Epithelial cell of prostate (primary cell): ENCODE measurements at regions not wholly inside any gene's neighbourhood (a gene's known extent, or its start where the extent isn't known, plus 50 kb on each side); places are given as distances from the start of the nearest gene placed in this dataset.
"Not testable (repeated sequence)": the region's sequence is repeated elsewhere in the genome, so short reads cannot be mapped to it uniquely, and the experiment has no call there.

ENCODE experiments used
- DNase-seq: peaks from one replicate; pipeline ENCODE4 v3.0.0-alpha.2; 2011; ENCODE audit warnings: low read depth, low spot score
- H3K27ac ChIP-seq: fragments of 450-650 bp; 2 replicates; pipeline ENCODE4 v1.5.1; 2017; ENCODE audit warnings: mild to moderate bottlenecking

- DNase-seq: no peak
- no peak overlapping the region for H3K27ac ChIP-seq
Measured at GRCh38 chrX:124426288-124427169, 80.2 kb downstream of the SH2D1A start.

DNA sequence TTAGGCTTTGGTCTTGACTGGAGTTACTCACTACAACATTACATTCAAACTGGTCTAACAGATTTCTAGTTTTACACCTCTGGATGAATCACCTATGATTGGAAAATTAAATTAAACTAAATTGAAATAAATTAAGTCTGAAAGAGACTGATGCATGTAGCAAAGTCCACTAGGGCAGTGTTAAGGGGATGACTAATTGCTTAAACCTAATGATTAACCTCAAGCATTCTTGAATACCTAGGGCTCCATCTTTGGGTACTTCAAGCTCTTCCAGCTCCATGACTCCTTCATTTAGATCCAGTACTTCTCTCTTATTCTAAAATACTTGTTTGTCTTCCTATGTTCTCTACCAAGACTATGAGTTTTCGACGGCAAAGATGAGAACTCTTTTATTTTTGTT lies 86.8 kb downstream of the SH2D1A start:
- no peak overlapping the region for H3K27ac ChIP-seq
- DNase-seq: no peak

- DNase-seq: no peak
Measured at GRCh38 chrX:124435616-124436015, 89.3 kb downstream of the SH2D1A start.

DNA sequence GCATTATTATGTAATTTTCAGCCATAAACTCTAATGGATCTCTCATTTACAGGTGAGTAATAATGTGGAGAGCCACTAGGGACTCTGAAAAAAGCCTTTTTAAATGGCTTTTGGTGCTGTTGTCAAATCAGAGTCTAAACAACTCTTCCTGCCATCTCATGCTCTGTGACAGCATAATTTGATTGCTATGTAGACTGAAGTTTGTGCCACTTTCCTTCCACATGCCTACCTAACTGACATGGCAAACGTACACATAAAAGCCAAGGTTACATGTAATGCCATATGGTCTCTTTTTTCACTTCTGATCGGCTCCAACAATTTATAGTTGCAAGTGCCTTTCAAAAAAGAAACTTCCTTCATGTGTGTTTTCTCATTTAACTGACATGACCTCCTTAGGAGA lies 94.3 kb downstream of the SH2D1A start:
- no peak for DNase-seq

More at GRCh38 chrX:124435616-124436015, 89.3 kb downstream of the SH2D1A start:
- no peak overlapping the region for H3K27ac ChIP-seq

GRCh38 chrX:124441971-124442590 lies 95.7 kb downstream of the SH2D1A start:
- DNase-seq: no peak
- no peak overlapping the region for H3K27ac ChIP-seq

More for the DNA sequence above, 94.3 kb downstream of the SH2D1A start:
- H3K27ac ChIP-seq: no peak overlapping the region

GRCh38 chrX:124455966-124456365 lies 109.6 kb downstream of the SH2D1A start:
- H3K27ac ChIP-seq: no peak overlapping the region
- no peak for DNase-seq

- DNase-seq, H3K27ac ChIP-seq: not testable (repeated sequence)
Measured at GRCh38 chrX:124459851-124460250, 113.5 kb downstream of the SH2D1A start.

GRCh38 chrX:124462931-124463330 lies 116.6 kb downstream of the SH2D1A start:
- no peak overlapping the region for H3K27ac ChIP-seq
- DNase-seq: no peak

- DNase-seq: no peak
- no peak overlapping the region for H3K27ac ChIP-seq
Measured at GRCh38 chrX:124467202-124467601, 120.8 kb downstream of the SH2D1A start.

- H3K27ac ChIP-seq: no peak overlapping the region
- DNase-seq: no peak
Measured at GRCh38 chrX:124475358-124475757, 129.0 kb downstream of the SH2D1A start.

GRCh38 chrX:124476562-124476961 lies 130.2 kb downstream of the SH2D1A start:
- H3K27ac ChIP-seq: no peak overlapping the region
- no peak for DNase-seq

DNA sequence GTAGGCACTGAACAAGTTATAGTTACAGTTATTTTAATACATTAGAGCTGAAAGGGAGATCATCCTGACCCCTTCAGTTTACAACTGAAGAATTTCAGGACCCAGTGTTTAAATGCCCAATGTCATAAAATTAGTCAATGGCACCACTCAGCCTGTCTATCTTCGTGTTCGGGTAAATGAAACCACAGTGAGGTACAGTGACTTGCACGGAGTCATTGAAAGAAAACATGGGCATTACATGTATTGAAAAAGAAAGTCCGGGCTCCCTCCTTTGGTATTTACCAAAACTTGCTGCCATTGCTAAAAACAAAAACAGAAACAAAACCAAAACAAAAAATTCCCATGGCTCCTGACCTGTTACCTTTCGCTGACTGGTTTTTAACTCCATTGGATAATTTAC lies 131.7 kb downstream of the SH2D1A start:
- no peak overlapping the region for H3K27ac ChIP-seq
- no peak for DNase-seq

DNA sequence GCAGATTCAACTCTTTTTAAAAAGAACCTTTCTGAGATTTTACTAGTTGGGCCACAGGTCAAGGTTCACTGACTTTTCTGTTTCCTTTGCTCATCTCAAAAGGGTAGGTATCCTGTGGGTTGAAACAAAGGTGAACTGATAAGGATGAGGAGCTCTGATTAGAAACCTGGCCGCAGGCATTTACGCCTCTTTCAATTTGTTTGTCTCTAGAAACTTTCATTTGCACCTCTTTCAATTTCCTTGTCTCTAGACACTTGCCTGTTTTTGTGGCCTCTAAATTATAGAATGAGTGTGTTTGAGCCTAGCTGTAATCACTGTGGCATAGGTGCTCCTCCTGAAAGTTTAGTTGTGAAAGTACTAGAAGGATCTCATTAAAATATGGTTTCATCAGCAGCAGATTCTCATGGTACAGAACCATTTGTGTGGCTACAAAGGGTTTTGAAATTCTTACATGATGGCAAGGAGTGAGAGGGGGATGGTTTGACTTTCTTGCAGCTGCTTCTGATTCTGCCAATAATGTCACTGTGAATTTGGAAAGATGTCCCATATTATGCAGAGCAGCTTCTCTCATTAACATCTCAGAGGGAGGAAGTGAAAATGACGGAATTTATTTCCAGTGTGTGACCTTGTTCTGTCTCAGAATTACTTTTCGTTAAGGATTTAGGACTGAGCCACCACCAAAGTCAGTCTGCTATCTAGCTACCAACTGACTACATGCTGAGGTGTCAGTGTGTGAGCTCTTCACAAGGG lies 142.2 kb downstream of the SH2D1A start:
- no peak overlapping the region for H3K27ac ChIP-seq
- DNase-seq: no peak

DNA sequence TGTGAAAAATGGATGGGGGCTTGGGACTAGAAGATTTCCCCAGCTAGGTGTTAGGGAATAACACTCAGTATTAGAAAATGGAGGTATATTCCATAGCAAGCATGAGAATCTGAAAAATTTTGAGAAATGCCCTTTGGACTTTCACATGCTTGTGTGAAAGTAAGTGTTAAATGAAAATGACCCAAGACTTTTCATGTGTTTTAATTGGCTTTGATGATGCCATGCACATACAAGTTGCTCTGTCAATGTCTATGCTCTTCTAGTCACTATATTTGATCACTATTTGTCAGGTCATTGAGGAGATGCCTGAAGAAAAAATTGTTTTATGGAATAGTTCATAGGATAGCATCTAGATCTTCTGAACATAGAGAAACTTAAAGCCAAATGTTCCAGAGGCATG lies 147.6 kb downstream of the SH2D1A start:
- DNase-seq: no peak
- no peak overlapping the region for H3K27ac ChIP-seq

DNA sequence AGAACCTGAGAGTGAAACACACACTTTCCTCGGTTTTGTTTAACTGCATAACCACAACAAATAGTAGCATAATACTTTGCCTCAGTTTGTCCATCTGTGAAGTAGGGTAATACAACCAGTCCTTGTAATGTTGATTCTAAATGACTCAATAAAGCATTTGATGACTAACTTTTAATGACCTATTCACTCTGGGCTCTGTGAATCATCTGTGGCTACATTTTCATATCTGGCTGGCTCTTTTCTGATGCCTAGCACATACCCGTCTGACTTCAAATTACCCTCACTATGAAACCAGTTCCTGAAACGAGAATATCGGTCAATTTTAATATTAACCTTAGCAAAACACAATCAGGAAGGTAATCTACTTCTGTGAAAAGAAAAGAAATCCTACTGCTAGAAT lies 151.0 kb downstream of the SH2D1A start:
- DNase-seq: no peak
- no peak overlapping the region for H3K27ac ChIP-seq

DNA sequence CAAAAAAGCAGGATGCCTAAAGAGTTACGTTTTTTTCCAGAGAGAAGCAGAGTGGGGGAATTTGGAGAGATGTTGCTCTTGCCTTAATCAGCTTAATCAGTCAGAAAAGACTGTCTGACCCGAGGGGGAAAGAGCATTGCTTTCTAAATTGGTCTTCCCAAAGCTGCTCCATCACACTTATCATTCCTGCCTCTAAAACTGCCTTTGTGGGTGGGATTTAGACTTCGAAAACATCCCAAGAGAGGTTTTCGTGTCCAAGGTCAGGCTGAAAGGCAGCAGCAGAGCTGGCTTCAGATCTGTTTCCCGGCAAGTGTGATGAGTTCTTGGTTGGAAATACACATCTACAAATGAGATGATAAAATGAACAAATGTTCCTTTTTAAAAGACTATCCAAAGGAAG lies 155.2 kb downstream of the SH2D1A start:
- DNase-seq: no peak
- H3K27ac ChIP-seq: no peak overlapping the region

DNA sequence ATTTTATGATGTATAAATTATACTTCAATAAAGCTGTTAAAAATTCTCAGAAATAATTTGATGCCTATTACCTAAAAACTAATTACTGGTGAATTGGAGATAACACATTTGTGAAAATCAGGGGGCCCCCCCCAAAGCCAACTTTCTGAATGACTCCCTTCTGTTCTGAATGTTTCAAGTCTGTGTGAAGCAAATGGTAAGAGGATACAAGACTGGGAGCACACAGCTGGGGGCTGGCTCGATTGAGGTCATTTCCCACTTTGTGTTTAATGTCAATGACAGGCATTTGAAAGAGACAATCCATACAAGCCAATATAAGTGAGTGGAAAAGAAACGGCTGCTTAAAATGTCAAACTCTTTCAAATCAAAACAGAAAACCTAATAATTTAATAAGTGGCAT lies 155.8 kb downstream of the SH2D1A start:
- DNase-seq: no peak
- no peak overlapping the region for H3K27ac ChIP-seq

DNA sequence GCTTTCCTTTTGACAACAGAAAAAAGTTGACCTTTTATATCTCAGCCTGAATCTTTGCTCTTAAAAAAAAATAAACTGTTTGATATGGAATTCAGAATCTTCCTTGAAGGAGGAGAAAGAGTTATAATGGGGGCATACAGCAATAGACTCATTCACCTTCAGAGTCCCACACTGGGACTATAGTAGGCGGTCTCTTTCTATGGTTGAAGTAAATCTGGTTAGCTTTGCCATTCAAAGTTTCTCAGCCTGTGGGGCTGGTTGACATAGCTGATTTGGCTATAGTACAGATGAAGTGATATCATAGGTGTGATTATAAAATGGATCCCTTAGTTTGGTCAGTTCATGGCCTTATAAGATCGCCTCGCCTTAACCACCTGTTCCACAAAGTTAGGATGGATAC lies 156.2 kb downstream of the SH2D1A start:
- no peak for DNase-seq

GRCh38 chrX:124504111-124504983 lies 158.0 kb downstream of the SH2D1A start:
- no peak overlapping the region for H3K27ac ChIP-seq
- no peak for DNase-seq

More for the DNA sequence above, 156.2 kb downstream of the SH2D1A start:
- H3K27ac ChIP-seq: no peak overlapping the region

- no peak overlapping the region for H3K27ac ChIP-seq
- no peak for DNase-seq
Measured at GRCh38 chrX:124506066-124506465, 159.7 kb downstream of the SH2D1A start.
